ENCODE measurements at regions not wholly inside any gene's neighbourhood (a gene's known extent, or its start where the extent isn't known, plus 50 kb on each side); places are given as distances from the start of the nearest gene placed in this dataset.

DNA sequence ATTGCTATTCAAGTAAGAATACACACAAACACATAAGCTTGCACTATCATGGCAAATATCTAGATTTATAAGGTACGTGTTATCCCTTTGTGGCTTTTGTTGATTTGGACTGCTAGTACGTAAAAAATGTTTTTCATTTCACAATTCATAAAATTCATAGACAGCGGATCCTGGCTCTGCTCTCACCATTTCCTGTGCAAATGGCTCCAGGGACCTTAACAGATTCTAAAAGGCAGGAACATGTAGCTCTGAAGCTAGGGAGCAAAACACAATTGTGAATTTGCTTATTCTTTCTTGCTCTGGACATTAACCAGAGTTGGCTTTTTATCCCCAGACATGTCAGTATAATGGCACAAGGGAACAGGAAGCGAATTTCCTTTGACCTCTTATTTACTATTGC lies 1019.9 kb upstream of the WWC1 start:
- no peak for TF ChIP-seq EZH2 (IDR thresholded peaks at IDR 0.05)
- TF ChIP-seq POLR2AphosphoS5 (IDR thresholded peaks at IDR 0.05; ENCODE audit: borderline replicate concordance, low read depth, low read length), result no peak
- no peak for TF ChIP-seq FOXP2 (optimal IDR thresholded peaks at IDR 0.05; ENCODE audit: control extremely low read depth, extremely low read length, insufficient read depth)
